ENCODE measurements at regions not wholly inside any gene's neighbourhood (a gene's known extent, or its start where the extent isn't known, plus 50 kb on each side); places are given as distances from the start of the nearest gene placed in this dataset.
"Not testable (repeated sequence)": the region's sequence is repeated elsewhere in the genome, so short reads cannot be mapped to it uniquely, and the experiment has no call there.

- ATAC-seq (peak; percentile 60), DNase-seq (peak in 1 of 2 donors; percentile 24)
- intact Hi-C loops (cut with DNase I, micrococcal nuclease) = no loop called here
These were observed 107.0 kb upstream of the UBE2E1 start for GRCh38 chr3:23698652-23699313.

- intact Hi-C loops (cut with DNase I, micrococcal nuclease) = no loop called here
- no peak for DNase-seq
- no peak for ATAC-seq
These were observed 105.1 kb upstream of the UBE2E1 start for GRCh38 chr3:23700616-23701015.

GRCh38 chr3:23701716-23702597 is 103.8 kb upstream of the UBE2E1 start:
- DNase-seq (no peak), ATAC-seq (no peak)
- intact Hi-C loops (cut with DNase I, micrococcal nuclease) = no loop called here

- intact Hi-C loops (cut with DNase I, micrococcal nuclease) = no loop called here
These were observed 101.5 kb upstream of the UBE2E1 start for GRCh38 chr3:23704298-23704697.

GRCh38 chr3:23706111-23706510 is 99.6 kb upstream of the UBE2E1 start:
- intact Hi-C loops (cut with DNase I, micrococcal nuclease) = no loop called here
- DNase-seq (no peak), ATAC-seq (no peak)

More at GRCh38 chr3:23704298-23704697, 101.5 kb upstream of the UBE2E1 start:
- ATAC-seq (no peak), DNase-seq (no peak)

GRCh38 chr3:23709987-23710386 is 95.8 kb upstream of the UBE2E1 start:
- no peak for DNase-seq

GRCh38 chr3:23710555-23710954 is 95.2 kb upstream of the UBE2E1 start:
- ATAC-seq (no peak), DNase-seq (peak; percentile 19 to 33)
- intact Hi-C loops (cut with DNase I, micrococcal nuclease) = no loop called here

More at GRCh38 chr3:23709987-23710386, 95.8 kb upstream of the UBE2E1 start:
- intact Hi-C loops (cut with DNase I, micrococcal nuclease) = no loop called here
- no peak for ATAC-seq

- DNase-seq (no peak), ATAC-seq (no peak)
- intact Hi-C loops (cut with DNase I, micrococcal nuclease) = no loop called here
These were observed 93.8 kb upstream of the UBE2E1 start for GRCh38 chr3:23711916-23712494.

GRCh38 chr3:23712656-23713559 is 92.8 kb upstream of the UBE2E1 start:
- DNase-seq (peak in 1 of 2 donors; percentile 29), ATAC-seq (no peak)
- intact Hi-C loops (cut with DNase I, micrococcal nuclease) = no loop called here

GRCh38 chr3:23713641-23714040 is 92.1 kb upstream of the UBE2E1 start:
- intact Hi-C loops (cut with DNase I, micrococcal nuclease) = no loop called here
- no peak for ATAC-seq

GRCh38 chr3:23720059-23720458 is 85.7 kb upstream of the UBE2E1 start:
- intact Hi-C loops (cut with DNase I, micrococcal nuclease) = no loop called here
- DNase-seq (no peak), ATAC-seq (no peak)

More at GRCh38 chr3:23713641-23714040, 92.1 kb upstream of the UBE2E1 start:
- no peak for DNase-seq

GRCh38 chr3:23720885-23721284 is 84.9 kb upstream of the UBE2E1 start:
- ATAC-seq (no peak), DNase-seq (no peak)
- intact Hi-C loops (cut with DNase I, micrococcal nuclease) = no loop called here

- ATAC-seq (no peak), DNase-seq (no peak)
- intact Hi-C loops (cut with DNase I, micrococcal nuclease) = no loop called here
These were observed 82.6 kb upstream of the UBE2E1 start for GRCh38 chr3:23723141-23723540.

GRCh38 chr3:23723930-23724329 is 81.8 kb upstream of the UBE2E1 start:
- intact Hi-C loops (cut with DNase I, micrococcal nuclease) = no loop called here
- DNase-seq (no peak), ATAC-seq (no peak)

GRCh38 chr3:23726811-23727548 is 78.8 kb upstream of the UBE2E1 start:
- ATAC-seq = no peak
- intact Hi-C loops (cut with DNase I, micrococcal nuclease) = no loop called here
- DNase-seq = no peak

GRCh38 chr3:23728601-23729117 is 77.1 kb upstream of the UBE2E1 start:
- ATAC-seq (no peak), DNase-seq (no peak)
- intact Hi-C loops (cut with DNase I, micrococcal nuclease) = no loop called here

- intact Hi-C loops (cut with DNase I, micrococcal nuclease); DNase-seq; ATAC-seq: not testable (repeated sequence)
These were observed 76.4 kb upstream of the UBE2E1 start for GRCh38 chr3:23729362-23729761.

GRCh38 chr3:23734481-23734880 is 71.3 kb upstream of the UBE2E1 start:
- DNase-seq = no peak
- no peak for ATAC-seq
- intact Hi-C loops (cut with DNase I, micrococcal nuclease) = no loop called here

Measured in left colon (tissue), 2 donors.